ENCODE measurements at regions not wholly inside any gene's neighbourhood (a gene's known extent, or its start where the extent isn't known, plus 50 kb on each side); places are given as distances from the start of the nearest gene placed in this dataset.

GRCh38 chr7:153628406-153628805, 423.8 kb upstream of the DPP6 start (continued):
- TF ChIP-seq ZSCAN18 (tag by site-specific recombination; IDR thresholded peaks at IDR 0.05), result no peak

- TF ChIP-seq PRDM2 (tag by site-specific recombination; IDR thresholded peaks at IDR 0.05; ENCODE audit: borderline replicate concordance), result no peak
- no peaks in the 10 kb centered on the region for H3K9me3 ChIP-seq (ENCODE audit: control insufficient read depth, insufficient read depth, low read depth, low read length)
- no peak overlapping the region for H3K27ac ChIP-seq (ENCODE audit: extremely low read depth, low read depth, low read length)
- POLR2A ChIA-PET, result no interaction called here
- no peak overlapping the region for H3K4me3 ChIP-seq (ENCODE audit: low read depth, low read length)
- H3K4me1 ChIP-seq (ENCODE audit: control insufficient read depth, insufficient read depth, low read length), result no peaks in the 10 kb centered on the region
- no peaks in the 10 kb centered on the region for H3K36me3 ChIP-seq (ENCODE audit: control insufficient read depth in 2 of 2, insufficient read depth in 1 of 2, low read length in 2 of 2)
- CTCF ChIA-PET, result no interaction called here
Measured at GRCh38 chr7:153628825-153629224, 423.4 kb upstream of the DPP6 start.

GRCh38 chr7:153638821-153639435, 413.3 kb upstream of the DPP6 start:
- no peaks in the 10 kb centered on the region for H3K4me1 ChIP-seq (ENCODE audit: control insufficient read depth, insufficient read depth, low read length)
- CTCF ChIA-PET, result no interaction called here
- H3K4me3 ChIP-seq (ENCODE audit: low read depth, low read length), result no peak overlapping the region
- TF ChIP-seq GLI4 (tag by site-specific recombination; IDR thresholded peaks at IDR 0.05), result no peak
- TF ChIP-seq SCRT2 (tag by site-specific recombination; IDR thresholded peaks at IDR 0.05), result no peak
- no peaks in the 10 kb centered on the region for H3K9me3 ChIP-seq (ENCODE audit: control insufficient read depth, insufficient read depth, low read depth, low read length)
- H3K27ac ChIP-seq (ENCODE audit: extremely low read depth, low read depth, low read length), result no peak overlapping the region
- no peaks in the 10 kb centered on the region for H3K36me3 ChIP-seq (ENCODE audit: control insufficient read depth in 2 of 2, insufficient read depth in 1 of 2, low read length in 2 of 2)
- POLR2A ChIA-PET, result no interaction called here

- ChIA-PET CTCF (no interaction called here), POLR2A (no interaction called here)
- no peaks in the 10 kb centered on the region for H3K9me3 ChIP-seq (ENCODE audit: control insufficient read depth, insufficient read depth, low read depth, low read length)
- no peaks in the 10 kb centered on the region for H3K4me1 ChIP-seq (ENCODE audit: control insufficient read depth, insufficient read depth, low read length)
- no peak overlapping the region for H3K27ac ChIP-seq (ENCODE audit: extremely low read depth, low read depth, low read length)
- no peak overlapping the region for H3K4me3 ChIP-seq (ENCODE audit: low read depth, low read length)
- TF ChIP-seq SCRT2 (tag by site-specific recombination; IDR thresholded peaks at IDR 0.05), result no peak
- no peak for TF ChIP-seq KLF10 (tag by site-specific recombination; IDR thresholded peaks at IDR 0.05)
- TF ChIP-seq ZFP41 (tag by site-specific recombination; IDR thresholded peaks at IDR 0.05; ENCODE audit: borderline replicate concordance), result no peak
- TF ChIP-seq ZNF394 (tag by site-specific recombination; IDR thresholded peaks at IDR 0.05; ENCODE audit: borderline replicate concordance), result no peak
- no peak for TF ChIP-seq ZNF248 (tag by site-specific recombination; IDR thresholded peaks at IDR 0.05)
- TF ChIP-seq GFI1B (tag by site-specific recombination; IDR thresholded peaks at IDR 0.05), result no peak
- no peak for TF ChIP-seq GLI2 (tag by site-specific recombination; IDR thresholded peaks at IDR 0.05; ENCODE audit: borderline replicate concordance, low read depth)
- TF ChIP-seq ZBTB44 (tag by site-specific recombination; IDR thresholded peaks at IDR 0.05), result no peak
- TF ChIP-seq ZNF223 (tag by site-specific recombination; IDR thresholded peaks at IDR 0.05), result no peak
- no peak for TF ChIP-seq ZNF169 (tag by site-specific recombination; IDR thresholded peaks at IDR 0.05)
- no peak for TF ChIP-seq ZEB2 (tag by site-specific recombination; IDR thresholded peaks at IDR 0.05)
- TF ChIP-seq GLIS1 (tag by site-specific recombination; IDR thresholded peaks at IDR 0.05), result no peak
- no peak for TF ChIP-seq ZNF404 (tag by site-specific recombination; IDR thresholded peaks at IDR 0.05)
- no peak for TF ChIP-seq ZNF843 (tag by site-specific recombination; IDR thresholded peaks at IDR 0.05)
- TF ChIP-seq ZBTB7A (tag by site-specific recombination; IDR thresholded peaks at IDR 0.05; ENCODE audit: low read depth), result no peak
- no peak for TF ChIP-seq ZSCAN18 (tag by site-specific recombination; IDR thresholded peaks at IDR 0.05)
- TF ChIP-seq ZNF654 (tag by site-specific recombination; IDR thresholded peaks at IDR 0.05; ENCODE audit: low read depth), result no peak
- no peaks in the 10 kb centered on the region for H3K36me3 ChIP-seq (ENCODE audit: control insufficient read depth in 2 of 2, insufficient read depth in 1 of 2, low read length in 2 of 2)
Measured at GRCh38 chr7:153640586-153640985, 411.6 kb upstream of the DPP6 start.
